ENCODE measurements at regions not wholly inside any gene's neighbourhood (a gene's known extent, or its start where the extent isn't known, plus 50 kb on each side); places are given as distances from the start of the nearest gene placed in this dataset.

DNA sequence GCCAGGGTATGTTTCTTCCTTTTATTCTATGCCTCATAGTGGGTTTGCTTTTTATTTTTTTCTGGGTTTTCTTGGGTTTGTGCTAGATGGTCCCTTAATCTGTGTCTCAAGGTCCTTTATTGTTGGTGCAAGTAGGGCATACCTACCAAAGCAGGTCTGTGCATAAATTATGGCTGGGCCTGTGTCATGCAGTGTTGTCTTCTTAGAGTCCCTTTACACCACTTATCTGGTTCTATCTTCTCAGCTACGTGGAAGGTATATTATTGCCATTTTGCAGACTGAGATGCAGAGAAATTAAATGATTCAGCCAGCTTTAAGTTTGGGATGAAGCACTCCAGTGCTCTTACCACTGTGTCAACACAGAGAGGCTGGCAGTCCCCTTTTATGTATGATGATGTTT is 293.5 kb upstream of the SOX2 start:
- no peak for TF ChIP-seq CTCF (IDR thresholded peaks at IDR 0.05)
- no peak for ATAC-seq (ENCODE audit: low FRiP score)
- DNase-seq (ENCODE audit: low spot score): no peak

DNA sequence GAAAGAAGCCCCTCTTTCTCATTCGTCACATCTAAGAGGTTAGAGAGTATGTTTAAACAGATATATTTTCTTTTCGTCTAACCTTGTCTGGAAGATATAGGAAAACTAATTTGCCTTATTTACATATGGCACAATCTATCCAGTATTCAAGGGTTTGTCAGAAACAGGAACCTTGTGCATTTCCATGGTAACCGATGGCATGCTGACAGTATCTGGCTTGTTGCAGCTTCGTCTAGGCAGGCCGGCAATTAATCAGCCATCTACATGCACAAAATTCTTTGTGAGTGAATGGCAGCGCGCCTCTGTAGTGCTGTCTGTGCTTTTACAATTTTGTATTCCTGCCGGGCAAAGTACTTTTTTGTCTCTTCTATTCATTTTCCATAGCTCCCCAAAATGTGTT is 294.0 kb upstream of the SOX2 start:
- no peak for TF ChIP-seq CTCF (IDR thresholded peaks at IDR 0.05)
- DNase-seq (ENCODE audit: low spot score): no peak
- no peak for ATAC-seq (ENCODE audit: low FRiP score)

- no peak for TF ChIP-seq CTCF (IDR thresholded peaks at IDR 0.05)
- ATAC-seq (ENCODE audit: low FRiP score): no peak
These were observed 300.9 kb upstream of the SOX2 start for GRCh38 chr3:181410870-181411269.

GRCh38 chr3:181403876-181404660 is 307.7 kb upstream of the SOX2 start:
- ATAC-seq (ENCODE audit: low FRiP score): no peak
- no peak for DNase-seq (ENCODE audit: low spot score)
- no peak for TF ChIP-seq CTCF (IDR thresholded peaks at IDR 0.05)

More at GRCh38 chr3:181410870-181411269, 300.9 kb upstream of the SOX2 start:
- DNase-seq (ENCODE audit: low spot score): no peak

GRCh38 chr3:181402347-181402746 is 309.4 kb upstream of the SOX2 start:
- TF ChIP-seq CTCF (IDR thresholded peaks at IDR 0.05): no peak
- DNase-seq (ENCODE audit: low spot score) (no peak), ATAC-seq (ENCODE audit: low FRiP score) (no peak)

DNA sequence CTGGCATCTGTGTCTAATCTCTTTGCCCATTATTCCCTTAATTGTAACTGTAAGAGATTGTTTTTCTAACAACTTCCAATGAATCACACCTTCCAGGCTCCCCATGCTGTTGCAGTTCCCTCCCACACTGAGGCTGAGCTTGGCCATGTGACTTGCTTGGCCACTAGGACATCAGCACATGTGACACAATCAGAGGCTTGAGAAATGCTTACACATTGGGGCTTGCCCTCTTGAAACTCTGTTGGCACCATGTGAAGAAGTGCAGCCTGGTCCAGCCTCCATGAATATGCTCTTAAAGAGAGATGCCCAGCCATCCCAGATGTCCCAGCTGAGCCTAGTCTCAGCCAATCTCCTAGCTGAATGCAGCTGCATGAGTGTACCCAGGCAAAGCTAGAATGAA is 326.8 kb upstream of the SOX2 start:
- DNase-seq (ENCODE audit: low spot score) (no peak), ATAC-seq (ENCODE audit: low FRiP score) (no peak)
- TF ChIP-seq CTCF (IDR thresholded peaks at IDR 0.05): no peak

DNA sequence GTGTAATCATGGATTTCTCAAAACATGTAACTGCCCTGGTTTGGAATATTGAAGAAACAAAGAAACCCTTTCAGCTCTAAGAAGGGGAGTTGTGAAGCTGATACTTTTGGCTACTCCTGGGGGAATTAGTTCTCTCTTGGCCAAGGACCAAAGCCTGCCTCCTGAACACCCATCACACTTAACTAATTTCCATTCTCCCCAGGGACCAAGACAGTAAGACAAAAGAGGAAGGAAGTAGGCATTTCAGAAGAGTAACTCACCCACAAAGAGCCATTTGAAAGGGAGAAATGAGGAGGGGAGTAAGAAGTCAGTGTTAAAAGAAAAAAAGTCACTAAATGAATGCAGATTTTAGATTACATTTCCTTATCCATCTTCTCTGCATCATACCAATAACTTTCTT is 328.0 kb upstream of the SOX2 start:
- no peak for ATAC-seq (ENCODE audit: low FRiP score)
- TF ChIP-seq CTCF (IDR thresholded peaks at IDR 0.05): no peak

More for the DNA sequence above, 328.0 kb upstream of the SOX2 start:
- no peak for DNase-seq (ENCODE audit: low spot score)
